ENCODE measurements at regions not wholly inside any gene's neighbourhood (a gene's known extent, or its start where the extent isn't known, plus 50 kb on each side); places are given as distances from the start of the nearest gene placed in this dataset.

- H3K4me3 ChIP-seq (ENCODE audit: low read depth, low read length), result no peak overlapping the region
- DNase-seq (ENCODE audit: low read depth), result no peak
- TF ChIP-seq, protein P1, sequence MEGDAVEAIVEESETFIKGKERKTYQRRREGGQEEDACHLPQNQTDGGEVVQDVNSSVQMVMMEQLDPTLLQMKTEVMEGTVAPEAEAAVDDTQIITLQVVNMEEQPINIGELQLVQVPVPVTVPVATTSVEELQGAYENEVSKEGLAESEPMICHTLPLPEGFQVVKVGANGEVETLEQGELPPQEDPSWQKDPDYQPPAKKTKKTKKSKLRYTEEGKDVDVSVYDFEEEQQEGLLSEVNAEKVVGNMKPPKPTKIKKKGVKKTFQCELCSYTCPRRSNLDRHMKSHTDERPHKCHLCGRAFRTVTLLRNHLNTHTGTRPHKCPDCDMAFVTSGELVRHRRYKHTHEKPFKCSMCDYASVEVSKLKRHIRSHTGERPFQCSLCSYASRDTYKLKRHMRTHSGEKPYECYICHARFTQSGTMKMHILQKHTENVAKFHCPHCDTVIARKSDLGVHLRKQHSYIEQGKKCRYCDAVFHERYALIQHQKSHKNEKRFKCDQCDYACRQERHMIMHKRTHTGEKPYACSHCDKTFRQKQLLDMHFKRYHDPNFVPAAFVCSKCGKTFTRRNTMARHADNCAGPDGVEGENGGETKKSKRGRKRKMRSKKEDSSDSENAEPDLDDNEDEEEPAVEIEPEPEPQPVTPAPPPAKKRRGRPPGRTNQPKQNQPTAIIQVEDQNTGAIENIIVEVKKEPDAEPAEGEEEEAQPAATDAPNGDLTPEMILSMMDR (IDR thresholded peaks at IDR 0.05; ENCODE audit: insufficient read depth, low read depth, low read length, missing control alignments), result no peak
These were observed 1396.8 kb upstream of the LRRTM3 start for GRCh38 chr10:65528986-65529385.

DNA sequence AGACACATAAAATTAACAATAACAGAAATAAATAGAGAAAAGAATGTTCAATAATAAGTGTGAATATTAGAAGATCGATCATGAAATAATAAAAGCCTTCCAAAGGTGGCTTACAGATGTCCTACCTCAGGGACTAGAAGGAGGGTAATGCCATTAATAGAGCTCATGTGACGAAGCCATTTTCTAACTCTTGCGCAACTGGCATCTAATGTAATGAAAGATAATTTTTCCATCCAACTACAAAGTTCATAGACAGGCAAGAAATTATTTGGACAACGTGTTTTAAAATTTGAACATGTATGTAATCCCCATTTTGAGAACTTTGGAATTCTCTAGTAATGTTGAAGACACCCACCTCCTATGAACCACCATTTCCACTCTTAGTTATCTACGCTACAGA is 1394.3 kb upstream of the LRRTM3 start:
- no peak overlapping the region for H3K4me3 ChIP-seq (ENCODE audit: low read depth, low read length)
- DNase-seq (ENCODE audit: low read depth), result no peak
- TF ChIP-seq, protein P1 (IDR thresholded peaks at IDR 0.05; ENCODE audit: insufficient read depth, low read depth, low read length, missing control alignments), result no peak

- H3K4me3 ChIP-seq (ENCODE audit: low read depth, low read length), result no peak overlapping the region
- DNase-seq (ENCODE audit: low read depth), result no peak
- TF ChIP-seq, protein P1 (IDR thresholded peaks at IDR 0.05; ENCODE audit: insufficient read depth, low read depth, low read length, missing control alignments), result no peak
These were observed 1391.1 kb upstream of the LRRTM3 start for GRCh38 chr10:65534771-65535170.

GRCh38 chr10:65544756-65545155 is 1381.1 kb upstream of the LRRTM3 start:
- TF ChIP-seq, protein P1 (IDR thresholded peaks at IDR 0.05; ENCODE audit: insufficient read depth, low read depth, low read length, missing control alignments), result no peak
- no peak overlapping the region for H3K4me3 ChIP-seq (ENCODE audit: low read depth, low read length)
- no peak for DNase-seq (ENCODE audit: low read depth)

DNA sequence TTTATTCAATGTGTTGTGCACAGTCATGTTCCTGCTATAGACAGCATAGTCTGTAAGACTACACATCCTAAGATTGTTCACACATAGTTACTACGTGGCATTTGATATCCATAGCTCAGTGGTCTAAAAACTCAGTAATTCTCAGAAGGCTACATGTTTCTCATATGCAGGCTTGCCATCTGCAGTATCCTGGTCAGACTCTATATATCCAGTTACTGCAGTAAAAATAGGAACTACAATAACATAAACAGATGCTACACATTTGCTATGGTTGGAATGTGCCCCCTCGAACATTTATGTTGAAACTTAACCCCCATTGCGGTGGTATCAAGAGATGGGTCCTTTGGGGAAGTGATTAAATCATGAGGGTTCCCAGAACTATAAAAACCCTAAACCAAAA is 1377.8 kb upstream of the LRRTM3 start:
- no peak for DNase-seq (ENCODE audit: low read depth)
- no peak overlapping the region for H3K4me3 ChIP-seq (ENCODE audit: low read depth, low read length)
- TF ChIP-seq, protein P1 (IDR thresholded peaks at IDR 0.05; ENCODE audit: insufficient read depth, low read depth, low read length, missing control alignments), result no peak

DNA sequence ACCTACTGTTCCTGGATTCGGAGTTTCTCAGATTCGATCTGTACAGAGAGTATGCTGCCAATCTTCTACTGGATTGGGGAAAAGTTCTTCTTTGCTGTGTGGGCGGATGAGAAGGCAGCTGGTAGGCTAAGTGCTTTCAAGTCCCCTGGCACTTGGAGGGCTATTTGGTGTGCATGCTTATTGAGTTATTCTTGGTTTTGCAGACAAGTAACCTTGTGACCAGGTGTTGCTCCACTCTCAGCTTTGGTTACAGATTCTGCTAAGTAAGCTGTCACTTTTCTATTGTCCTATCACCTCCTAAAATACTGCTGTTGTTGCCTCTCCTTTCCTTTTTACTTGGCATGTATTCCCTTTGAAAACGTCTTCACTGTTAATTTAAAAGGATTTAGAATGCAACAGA is 1375.1 kb upstream of the LRRTM3 start:
- TF ChIP-seq, protein P1 (IDR thresholded peaks at IDR 0.05; ENCODE audit: insufficient read depth, low read depth, low read length, missing control alignments), result no peak
- no peak overlapping the region for H3K4me3 ChIP-seq (ENCODE audit: low read depth, low read length)
- DNase-seq (ENCODE audit: low read depth), result no peak

- DNase-seq (ENCODE audit: low read depth), result no peak
- no peak overlapping the region for H3K4me3 ChIP-seq (ENCODE audit: low read depth, low read length)
- TF ChIP-seq, protein P1 (IDR thresholded peaks at IDR 0.05; ENCODE audit: insufficient read depth, low read depth, low read length, missing control alignments), result no peak
These were observed 1370.6 kb upstream of the LRRTM3 start for GRCh38 chr10:65555192-65555591.
